CD1c-positive myeloid dendritic cell (primary cell): ENCODE measurements at regions not wholly inside any gene's neighbourhood (a gene's known extent, or its start where the extent isn't known, plus 50 kb on each side); places are given as distances from the start of the nearest gene placed in this dataset.

Experiments
- DNase-seq: peaks from one replicate; pipeline ENCODE4 v3.0.0-alpha.2; 2016; ENCODE audit errors: extremely low spot score

DNA sequence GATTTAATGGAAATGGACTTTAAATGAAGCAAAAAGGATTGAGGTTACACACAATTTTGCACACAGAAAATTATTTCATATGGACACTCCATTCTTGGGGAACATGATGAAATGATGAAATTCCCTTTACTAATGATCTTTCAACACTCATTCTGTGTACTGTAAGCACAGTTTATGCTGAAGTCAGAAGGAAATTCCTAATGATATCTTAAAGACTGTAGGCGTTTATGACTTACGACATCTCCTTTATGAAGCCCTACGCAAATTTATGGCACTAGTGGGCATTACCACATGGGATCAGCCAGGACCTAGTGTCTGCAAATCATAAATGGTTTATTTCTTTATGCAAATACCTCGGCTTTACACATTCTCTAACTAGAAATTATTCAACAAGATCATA is 97.9 kb upstream of the SOX5 start:
- no peak for DNase-seq

DNA sequence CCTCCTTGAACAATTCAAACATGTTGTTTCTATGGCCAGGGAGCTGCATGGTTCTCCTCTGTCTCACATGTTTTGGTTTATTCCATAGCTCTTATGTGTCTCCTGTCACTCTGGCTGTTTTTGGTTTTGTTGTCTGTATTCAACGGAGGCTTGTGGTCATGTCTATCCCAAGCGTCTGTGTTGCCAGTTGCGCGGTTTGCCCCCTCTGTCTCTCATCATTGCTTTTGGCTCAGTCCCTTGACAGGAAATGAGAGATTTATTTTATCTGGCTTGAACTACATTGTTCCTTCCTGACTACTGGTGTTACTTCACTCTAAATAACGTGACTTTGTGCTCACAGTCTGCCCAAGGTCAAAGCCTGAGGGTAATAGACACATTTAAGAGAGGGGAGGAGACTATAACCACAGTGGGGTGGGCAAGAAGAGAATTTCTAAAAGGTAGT is 96.4 kb upstream of the SOX5 start:
- DNase-seq: no peak

DNA sequence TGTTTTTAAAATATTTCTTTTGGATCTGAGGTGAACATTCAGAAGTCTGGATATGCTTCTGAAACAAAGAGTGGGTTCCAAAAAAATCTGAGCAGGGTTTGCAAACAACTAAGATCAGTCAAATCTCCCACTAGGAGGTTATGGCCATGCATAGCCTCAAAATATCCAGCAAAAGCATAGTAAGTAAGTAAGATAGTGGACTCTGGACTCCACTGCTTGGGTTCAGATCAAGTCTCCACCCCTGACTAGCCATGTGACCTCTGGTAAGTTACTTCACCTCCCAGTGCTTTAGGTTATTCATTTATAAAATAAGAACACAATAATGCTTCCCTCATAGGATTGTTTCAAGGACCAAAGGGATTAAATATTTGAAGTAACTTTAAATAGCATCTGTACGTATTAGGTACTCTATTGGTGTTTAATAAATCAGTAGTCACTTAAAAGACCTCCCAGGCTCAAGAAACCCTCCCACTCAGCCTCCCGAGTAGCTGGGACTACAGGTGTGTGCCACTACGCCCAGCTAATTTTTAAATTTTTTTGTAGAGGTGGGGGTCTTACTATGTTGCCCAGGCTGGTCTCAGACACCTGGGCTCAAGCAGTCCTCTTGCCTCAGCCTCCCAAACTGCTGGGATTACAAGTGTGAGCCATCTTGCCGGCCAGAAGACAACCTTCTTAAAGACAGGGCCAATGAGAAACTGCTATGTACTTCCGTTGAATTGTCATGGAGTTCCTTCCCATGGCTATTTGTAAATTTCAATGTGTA is 95.7 kb upstream of the SOX5 start:
- DNase-seq: no peak

DNA sequence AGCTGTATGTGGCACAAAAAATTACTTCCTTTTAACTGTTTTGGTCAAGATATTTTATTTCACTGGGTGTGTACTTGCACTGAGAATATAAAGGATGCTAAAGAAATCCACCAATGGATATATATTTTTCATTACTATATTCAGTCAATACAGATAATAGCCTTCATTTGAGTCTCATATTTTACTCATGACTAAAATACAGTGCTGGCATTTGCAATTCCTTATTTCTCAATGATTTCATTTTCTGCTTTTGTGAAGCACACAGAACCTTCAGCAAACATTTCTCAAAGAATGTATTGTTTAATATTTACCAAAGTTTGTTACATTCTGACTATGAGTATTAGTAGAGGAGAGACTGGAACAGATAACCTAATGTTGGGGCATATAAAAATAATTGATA is 93.2 kb upstream of the SOX5 start:
- DNase-seq: no peak

DNA sequence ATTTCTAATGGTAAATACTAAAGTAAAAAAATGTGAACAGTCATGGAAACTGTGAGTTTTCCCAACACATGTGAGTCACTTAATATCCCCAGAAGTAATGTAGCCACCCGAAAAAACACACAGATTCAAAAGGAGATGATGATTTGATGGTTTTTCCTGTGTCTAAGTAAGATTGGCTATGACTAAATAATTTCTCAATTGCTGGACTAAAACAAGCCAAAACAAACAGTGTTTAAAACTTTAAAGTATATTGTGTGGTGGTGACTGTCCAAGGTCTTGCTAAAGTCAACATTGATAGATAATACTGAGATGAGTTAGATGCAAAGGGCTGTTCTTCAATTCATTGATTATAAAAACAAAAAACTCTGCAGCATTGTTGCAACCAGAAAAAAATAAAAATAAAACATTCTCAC is 89.6 kb upstream of the SOX5 start:
- no peak for DNase-seq

DNA sequence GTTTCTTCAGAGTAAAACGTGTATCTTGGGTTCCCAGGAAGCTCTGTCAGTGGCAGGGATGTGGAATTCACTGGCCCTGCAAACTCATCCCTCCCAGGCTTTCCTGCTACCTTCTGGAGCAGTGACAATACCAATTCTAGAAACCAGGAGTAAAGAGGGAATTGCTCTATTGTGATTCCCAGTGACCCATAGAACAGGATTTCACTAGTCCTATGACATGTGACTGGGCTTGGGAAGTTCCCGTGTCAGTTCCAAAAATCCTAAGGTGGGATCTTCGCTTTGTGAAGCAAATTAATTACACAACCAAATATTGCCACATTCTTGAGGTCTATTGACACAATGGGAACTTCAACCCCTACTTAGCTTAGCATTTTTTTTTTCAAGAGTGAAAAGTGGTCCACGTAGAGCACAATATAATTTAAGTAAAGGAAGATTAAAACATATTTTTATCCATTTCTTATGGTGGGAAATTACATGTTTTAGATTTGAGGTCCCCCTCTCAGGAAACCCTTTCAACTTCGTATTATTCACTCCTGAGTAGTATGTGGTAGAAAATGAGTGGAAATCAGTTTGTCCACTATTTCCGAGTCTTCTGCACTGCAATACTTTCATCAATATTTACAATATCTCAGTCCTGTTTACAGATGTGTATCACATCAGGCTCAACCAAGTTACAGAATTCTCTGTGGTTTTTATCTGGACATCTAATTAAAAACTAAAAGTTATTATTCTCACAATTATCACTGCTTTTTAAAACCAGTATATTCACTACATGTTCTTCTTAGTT is 88.9 kb upstream of the SOX5 start:
- DNase-seq: no peak

DNA sequence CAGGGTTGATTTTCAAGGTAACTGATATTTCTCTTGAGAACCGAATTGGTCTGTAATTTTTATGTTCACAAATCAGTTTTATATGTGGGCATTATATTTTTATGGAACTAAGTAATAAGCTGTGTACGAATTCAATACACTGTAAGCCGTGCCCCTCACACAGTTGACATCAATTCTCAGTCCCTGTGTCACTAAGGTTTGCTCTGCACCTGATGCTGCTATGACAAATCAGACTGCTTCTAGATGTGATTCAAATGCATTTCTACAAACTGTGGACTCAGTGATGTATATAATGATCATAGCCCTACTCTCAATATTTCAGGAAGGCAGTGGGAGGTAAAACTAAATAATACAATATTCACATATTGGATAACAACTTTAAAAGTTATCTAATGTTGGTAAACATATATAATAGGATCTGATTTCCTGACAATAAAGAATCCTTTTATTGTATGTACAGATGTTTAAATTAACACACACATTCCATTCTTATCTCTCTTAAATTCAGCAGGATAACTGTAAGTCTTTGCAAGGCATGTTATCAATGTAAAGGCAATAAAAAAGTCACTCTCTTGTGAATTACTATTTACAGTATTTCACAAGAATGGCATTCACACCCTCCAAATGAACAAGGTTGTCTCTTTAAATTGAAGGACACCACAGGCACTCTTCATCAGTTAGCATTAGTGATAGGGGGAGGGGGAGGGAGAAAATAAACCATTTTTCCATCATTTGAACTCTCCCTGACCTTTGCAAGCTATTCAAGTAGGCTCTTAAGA is 87.2 kb upstream of the SOX5 start:
- DNase-seq: no peak

DNA sequence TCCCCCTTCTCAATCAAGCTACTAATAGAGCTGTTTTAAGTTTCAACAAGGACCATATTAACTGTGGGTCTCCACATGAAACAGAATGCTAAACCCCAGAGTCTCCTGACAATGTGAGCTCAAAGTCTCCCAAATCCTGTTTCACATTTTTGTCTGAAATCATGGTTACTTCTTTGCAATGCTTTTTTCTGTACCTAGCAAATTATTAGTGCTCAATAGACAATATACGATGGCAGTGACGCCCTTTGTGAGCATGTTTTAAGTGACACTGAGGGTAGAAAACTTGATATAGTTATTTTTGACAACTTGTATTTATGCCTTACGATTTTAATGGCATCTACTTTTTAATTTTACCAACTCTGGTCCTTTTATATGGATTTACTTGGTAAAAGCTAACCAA is 85.4 kb upstream of the SOX5 start:
- no peak for DNase-seq

DNA sequence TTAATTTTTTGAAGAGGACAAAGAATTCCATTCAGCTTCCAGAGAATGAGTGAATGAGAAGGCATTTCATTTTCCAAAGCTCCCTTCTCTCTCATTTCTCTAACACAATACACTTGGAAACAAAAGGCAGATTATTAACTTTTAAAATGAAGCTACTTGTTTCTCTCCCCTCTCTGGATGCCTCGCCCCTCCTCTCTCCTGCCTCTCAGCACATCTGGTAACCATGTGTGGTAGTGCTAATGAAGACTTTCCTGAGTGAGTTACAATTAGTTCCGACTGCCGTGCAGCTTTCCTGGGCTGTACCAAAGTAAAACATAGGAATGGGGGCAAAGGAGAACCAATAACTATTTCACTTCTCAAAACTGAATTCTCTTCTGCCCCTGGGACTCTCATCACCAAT is 84.7 kb upstream of the SOX5 start:
- no peak for DNase-seq

DNA sequence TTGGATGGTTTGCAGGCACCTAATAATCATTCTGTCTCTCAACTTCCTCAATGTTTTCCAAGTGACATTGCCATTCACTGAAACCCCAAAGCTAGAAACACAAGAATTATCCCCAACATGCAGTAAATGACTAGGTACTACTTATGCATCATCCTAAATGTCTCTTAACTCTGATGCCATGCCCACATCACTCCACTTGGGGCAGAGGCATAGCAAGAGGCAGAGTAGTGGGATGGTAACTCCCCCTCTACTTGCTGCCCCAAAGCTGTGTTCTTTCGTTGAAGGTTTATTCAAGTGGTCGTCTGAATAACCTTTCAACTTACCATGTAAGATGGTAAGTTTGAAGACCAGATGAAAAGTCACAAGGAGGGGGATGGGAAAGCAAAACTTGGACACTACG is 77.9 kb upstream of the SOX5 start:
- no peak for DNase-seq

DNA sequence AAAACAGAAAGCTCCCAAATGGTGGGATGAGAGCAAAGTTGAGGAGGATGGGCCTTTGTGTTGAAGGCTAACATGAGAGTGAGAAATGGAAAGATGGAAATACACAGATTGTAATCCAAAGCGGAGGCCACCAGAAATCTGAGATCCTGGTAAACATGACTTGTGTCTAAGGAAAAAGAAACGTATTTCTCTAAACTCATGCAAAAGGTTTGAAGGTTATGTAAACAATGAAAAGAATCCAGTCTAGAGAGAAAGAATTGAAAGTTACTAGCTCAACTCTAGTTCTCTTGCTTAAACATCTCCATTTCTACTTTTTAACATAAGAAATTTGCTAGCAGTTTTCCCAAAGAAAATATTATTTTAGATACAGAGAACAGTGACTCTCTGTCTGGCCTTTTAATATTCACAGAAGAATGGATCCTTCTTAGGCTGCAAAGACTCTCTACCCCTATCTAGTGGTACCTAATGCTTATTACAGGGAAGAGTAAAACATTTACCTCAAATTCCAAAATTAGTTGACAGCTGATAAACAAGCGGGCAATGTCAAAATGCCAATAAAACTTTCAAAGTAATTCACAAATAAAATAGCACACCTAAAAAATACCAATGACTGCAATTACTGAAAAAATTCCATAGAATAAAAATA is 75.8 kb upstream of the SOX5 start:
- no peak for DNase-seq

DNA sequence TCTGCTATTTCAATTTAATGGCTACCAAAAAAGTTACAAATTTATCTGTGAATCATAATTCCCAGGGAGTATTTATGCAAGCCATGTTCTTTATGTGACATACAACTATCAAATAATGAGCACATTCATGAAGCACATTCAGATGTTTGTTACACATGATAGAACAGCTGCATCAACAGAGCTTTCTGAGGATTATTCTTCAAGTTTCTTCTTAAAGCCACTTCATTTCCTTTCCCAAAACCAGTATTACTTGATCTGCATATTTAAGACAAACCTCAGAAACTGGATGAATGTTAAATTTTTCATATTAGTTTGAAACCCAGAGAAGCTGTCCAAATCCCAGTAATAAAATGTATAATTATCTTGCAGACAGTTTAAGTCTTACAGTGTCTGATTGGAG is 73.6 kb upstream of the SOX5 start:
- no peak for DNase-seq

DNA sequence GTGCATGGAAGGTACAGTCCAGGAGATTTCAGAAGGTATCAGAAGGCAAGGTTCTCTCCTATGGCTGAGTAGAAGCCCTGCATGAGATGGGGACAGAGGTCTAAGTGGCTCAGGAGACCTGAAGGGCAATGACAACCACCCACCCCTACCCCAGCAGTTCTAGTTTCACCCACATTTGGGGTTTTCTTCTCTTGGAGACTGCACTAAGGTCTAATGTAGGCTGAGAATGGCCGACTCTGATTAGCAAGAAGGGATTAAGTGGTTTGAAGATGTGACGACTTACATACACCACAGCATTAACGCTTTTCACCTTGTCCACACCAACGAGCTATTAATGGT is 71.7 kb upstream of the SOX5 start:
- DNase-seq: no peak

DNA sequence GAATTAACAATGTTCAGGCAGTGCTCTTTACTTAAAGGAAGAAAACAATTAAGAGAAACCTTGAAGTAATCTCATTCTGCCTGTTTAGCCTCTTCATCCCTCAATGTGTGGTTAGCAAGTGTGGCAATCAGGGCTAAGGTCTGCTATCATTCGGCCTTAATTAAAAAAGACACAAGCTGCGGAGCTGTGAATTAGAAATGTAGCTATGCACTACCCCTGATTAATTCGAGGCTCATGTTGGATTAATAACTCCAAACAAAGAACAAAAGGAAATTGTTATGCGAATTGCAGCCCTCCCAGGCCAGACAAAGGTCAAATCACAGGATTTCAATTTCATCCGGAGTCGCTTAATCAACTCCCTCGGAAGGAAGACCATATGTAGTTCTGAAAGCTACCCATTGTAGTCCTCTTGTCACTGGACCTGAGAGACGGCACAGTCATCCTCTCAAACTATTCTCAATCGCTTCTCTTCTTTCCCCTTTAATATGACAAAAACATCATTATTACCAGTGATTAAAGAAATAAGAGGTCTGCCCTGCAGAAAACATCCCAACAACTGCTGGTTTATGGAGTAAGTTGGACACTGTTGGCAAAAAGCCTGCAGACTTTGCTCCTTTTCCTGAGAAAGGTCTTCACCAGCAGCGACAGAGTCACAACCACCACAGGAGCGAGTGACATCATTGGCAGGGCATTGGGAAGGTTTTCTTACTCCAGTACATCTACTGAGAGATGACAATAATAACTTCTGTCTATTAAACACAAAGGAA is 71.1 kb upstream of the SOX5 start:
- DNase-seq: no peak

DNA sequence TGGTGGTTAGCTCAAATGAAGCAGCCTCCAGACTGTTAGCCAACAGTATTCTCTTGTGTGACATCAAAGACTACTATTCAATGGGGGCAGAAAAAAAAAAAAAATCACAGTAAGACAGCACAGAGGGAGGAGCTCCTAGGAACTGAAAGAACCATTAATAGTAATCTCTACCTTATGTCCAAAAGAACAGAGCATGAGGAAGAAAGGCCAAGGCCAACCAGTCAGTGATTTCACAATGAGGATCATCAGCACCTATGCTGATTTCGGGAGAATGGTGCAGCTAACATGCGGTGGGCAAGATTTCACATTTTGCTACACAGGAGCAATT is 66.3 kb upstream of the SOX5 start:
- no peak for DNase-seq

DNA sequence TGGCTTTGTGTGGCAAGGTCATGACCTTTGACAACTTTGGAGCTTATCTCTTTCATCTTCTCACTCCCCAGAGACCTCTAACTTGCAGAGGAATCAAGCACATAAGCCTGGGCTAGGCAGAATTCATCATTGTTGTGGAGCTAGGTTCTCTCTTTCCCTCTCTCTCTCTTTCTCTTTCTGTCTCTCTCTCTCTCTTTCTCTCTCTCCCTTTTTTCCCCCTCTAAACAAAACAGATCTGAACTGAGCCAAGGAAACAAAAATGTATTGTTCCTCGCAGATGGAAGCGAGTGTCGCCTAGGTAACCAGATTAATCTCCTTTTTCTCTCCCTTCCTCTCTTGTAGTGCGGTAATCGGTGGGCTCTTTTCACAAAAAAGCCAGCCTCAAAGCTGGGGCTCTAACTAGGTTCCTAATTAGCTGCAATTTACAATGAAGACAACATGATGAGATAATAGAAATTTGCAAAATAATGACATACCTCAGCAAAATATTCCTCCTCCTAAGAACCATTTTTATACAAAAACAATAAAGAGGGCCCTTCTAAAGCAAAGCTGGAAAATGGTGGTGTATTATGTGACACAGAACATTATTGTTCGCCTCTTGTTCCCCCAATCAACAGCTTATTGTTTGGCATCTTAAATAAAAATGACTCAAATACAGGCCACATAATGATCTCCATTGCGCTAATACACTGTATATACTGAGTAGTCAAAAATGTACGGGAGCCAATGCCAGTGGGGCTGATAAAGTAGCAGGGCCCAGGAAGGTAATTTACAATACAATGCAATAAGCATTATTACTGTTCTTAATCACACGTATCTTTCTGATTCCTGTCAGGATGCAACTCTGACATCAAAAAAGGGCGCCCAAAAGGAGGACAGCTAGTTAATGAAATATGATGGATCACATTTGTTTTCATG is 65.7 kb upstream of the SOX5 start:
- no peak for DNase-seq

DNA sequence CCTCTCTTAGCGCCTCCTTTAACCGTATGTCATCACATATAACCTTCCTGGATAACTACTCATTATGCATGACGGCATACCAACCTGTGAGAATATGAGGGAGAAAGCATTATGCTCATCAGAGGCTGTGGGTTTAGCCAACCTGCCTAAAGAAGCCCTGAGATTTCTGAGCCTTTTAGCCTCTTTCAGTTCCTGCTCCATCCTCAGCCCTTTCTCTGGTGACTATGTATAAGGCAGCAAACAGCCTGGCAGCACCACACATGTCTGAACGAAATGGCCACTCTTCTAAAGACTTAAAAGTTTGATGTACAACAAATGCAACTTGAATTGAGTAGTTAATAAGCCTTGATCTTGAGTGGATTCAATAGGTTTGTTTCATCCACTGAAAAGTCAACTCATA is 64.8 kb upstream of the SOX5 start:
- no peak for DNase-seq

DNA sequence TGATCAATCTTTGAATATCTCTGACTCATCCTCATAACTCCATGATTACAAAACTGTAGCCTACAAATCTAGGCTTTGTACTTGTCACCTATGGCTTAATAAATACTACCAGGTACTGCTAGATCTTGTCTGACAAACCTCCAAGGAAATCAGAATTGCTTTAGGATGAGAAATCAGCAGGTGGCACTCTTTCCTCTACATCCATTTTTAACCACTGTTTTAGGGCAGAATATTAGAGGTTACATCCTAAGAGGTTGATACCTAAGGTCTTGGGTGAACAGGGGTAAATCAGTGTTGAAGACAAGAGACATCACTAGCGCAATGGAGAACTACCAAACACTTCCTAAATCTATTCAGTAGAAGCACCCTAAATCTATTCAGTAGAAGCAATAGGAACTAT is 63.1 kb upstream of the SOX5 start:
- no peak for DNase-seq

DNA sequence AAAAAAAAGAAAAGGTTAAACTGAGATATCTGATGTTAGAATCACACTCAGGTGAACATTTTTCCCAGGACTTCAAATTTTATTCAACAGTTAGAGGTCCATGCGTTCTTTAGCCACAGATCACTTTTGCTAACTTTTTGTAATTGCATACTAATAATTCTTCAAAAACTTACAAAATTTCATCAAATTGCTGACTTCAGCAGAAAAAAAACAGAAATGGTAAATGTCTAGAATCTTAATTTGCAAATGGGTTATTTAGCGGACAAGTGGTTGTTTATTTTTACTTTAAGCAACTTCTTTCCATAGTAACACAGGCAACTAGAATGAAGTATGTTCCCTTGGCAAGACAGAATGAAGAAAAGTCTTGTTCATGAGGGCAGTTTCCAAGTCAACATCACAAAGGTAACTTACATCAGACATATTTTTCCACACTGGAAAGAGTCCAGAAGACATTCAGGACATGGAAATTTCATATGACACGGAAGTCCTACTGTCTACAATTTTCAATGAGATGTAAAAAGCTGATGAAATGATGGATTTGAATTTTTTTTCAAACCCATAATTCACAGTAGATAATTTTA is 62.5 kb upstream of the SOX5 start:
- DNase-seq: no peak

DNA sequence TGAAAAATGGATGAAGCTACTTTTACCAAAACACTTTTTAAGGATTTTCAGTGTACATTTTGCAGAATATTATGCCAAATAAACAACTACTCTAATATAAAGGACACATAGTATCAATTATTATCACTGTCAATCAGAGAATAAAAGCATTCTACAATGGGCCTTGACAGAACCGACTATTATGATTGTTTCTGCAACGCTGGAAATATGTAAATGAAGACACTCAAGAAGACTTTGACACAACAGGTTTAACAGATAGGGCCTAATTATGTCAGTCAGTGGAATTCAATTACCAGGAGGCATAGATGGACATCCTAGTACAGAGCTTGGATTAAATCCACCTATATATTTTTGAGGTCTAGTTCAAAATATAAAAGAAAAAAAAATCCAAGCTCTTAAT is 58.7 kb upstream of the SOX5 start:
- DNase-seq: no peak
